Left lung (tissue), 4 donors: ENCODE measurements at regions not wholly inside any gene's neighbourhood (a gene's known extent, or its start where the extent isn't known, plus 50 kb on each side); places are given as distances from the start of the nearest gene placed in this dataset.

Experiments
- ATAC-seq: fragments of 200-7000 bp; cut with Tn5 transposase; one replicate; pipeline ENCODE4 v1.9.1; 2020; ENCODE audit warnings: moderate library complexity
- DNase-seq, 4 donors: peaks; one replicate each; pipeline ENCODE4 v3.0.0-alpha.2; 2013 to 2020
- H3K27ac ChIP-seq, 2 donors: fragments of 200-600 bp; sonication (generic) in 1 of 2; one replicate each; pipeline versions ENCODE4 v1.5.0 to v1.8.0; 2020 to 2021
- H3K27me3 ChIP-seq, 2 donors: fragments of 200-600 bp; sonication (generic) in 1 of 2; one replicate each; pipeline versions ENCODE4 v1.5.0 to v1.8.0; 2020 to 2021
- H3K36me3 ChIP-seq, 2 donors: fragments of 200-600 bp; sonication (generic) in 1 of 2; one replicate each; pipeline versions ENCODE4 v1.5.0 to v1.8.0; 2020 to 2021
- H3K4me1 ChIP-seq, 2 donors: fragments of 200-600 bp; one replicate each; pipeline ENCODE4 v1.8.0; 2021
- H3K4me3 ChIP-seq, 2 donors: fragments of 200-600 bp; sonication (generic) in 1 of 2; one replicate each; pipeline versions ENCODE4 v1.5.0 to v1.8.0; 2020 to 2021; ENCODE audit warnings: mild to moderate bottlenecking in 1 of 2
- H3K9me3 ChIP-seq, 2 donors: fragments of 200-600 bp; sonication (generic) in 1 of 2; one replicate each; pipeline versions ENCODE4 v1.5.0 to v1.8.0; 2020 to 2021
- CTCF ChIP-seq, 2 donors: fragments of 200-600 bp; sonication (generic) in 1 of 2; IDR thresholded peaks; one replicate each; pipeline versions ENCODE4 v1.5.0 to v1.8.0; 2021; ENCODE audit warnings: antibody characterized with exemption in 2 of 2
- intact Hi-C, 2 donors: fragments of 100-400 bp; cut with DNase I; formaldehyde crosslinking; loops; one replicate each; pipeline versions ENCODE4 v1.11.2 to v1.14.2; 2022
- donor health status: DM: no; HTN: yes; CAD: no.
- donor health status: DM: no; HTN: no; CAD: no.

- Histone ChIP-seq H3K36me3 (no peaks in the 10 kb centered on the region), H3K4me1 (no peaks in the 10 kb centered on the region), H3K9me3 (no peaks in the 10 kb centered on the region), H3K27ac (no peak overlapping the region), H3K4me3 (no peak overlapping the region), H3K27me3 (no peaks in the 10 kb centered on the region)
- intact Hi-C loops = no loop called here
- no peak for TF ChIP-seq CTCF (IDR thresholded peaks at IDR 0.05)
- ATAC-seq (no peak), DNase-seq (no peak)
These were observed 82.3 kb upstream of the ASAP2 start for GRCh38 chr2:9124231-9124741.

- Histone ChIP-seq H3K27me3 (no peaks in the 10 kb centered on the region), H3K9me3 (no peaks in the 10 kb centered on the region), H3K4me3 (no peak overlapping the region), H3K4me1 (no peaks in the 10 kb centered on the region), H3K27ac (no peak overlapping the region), H3K36me3 (no peaks in the 10 kb centered on the region)
- no peak for DNase-seq
- TF ChIP-seq CTCF (IDR thresholded peaks at IDR 0.05) = no peak
- ATAC-seq = no peak
- intact Hi-C loops = no loop called here
These were observed 83.5 kb upstream of the ASAP2 start for GRCh38 chr2:9123069-9123468.

- Histone ChIP-seq H3K9me3 (no peaks in the 10 kb centered on the region), H3K27ac (no peak overlapping the region), H3K36me3 (no peaks in the 10 kb centered on the region), H3K27me3 (no peaks in the 10 kb centered on the region), H3K4me3 (no peak overlapping the region), H3K4me1 (no peaks in the 10 kb centered on the region)
- ATAC-seq (no peak), DNase-seq (no peak)
- no peak for TF ChIP-seq CTCF (IDR thresholded peaks at IDR 0.05)
- intact Hi-C loops = no loop called here
These were observed 84.2 kb upstream of the ASAP2 start for GRCh38 chr2:9122367-9122766.

GRCh38 chr2:9118383-9118960, 88.1 kb upstream of the ASAP2 start:
- H3K4me3 ChIP-seq = no peak overlapping the region
- ATAC-seq = no peak
- H3K27ac ChIP-seq = no peak overlapping the region
- H3K27me3 ChIP-seq = no peaks in the 10 kb centered on the region
- no peak for TF ChIP-seq CTCF (IDR thresholded peaks at IDR 0.05)
- H3K4me1 ChIP-seq = no peaks in the 10 kb centered on the region
- intact Hi-C loops = no loop called here
- H3K9me3 ChIP-seq = no peaks in the 10 kb centered on the region
- no peaks in the 10 kb centered on the region for H3K36me3 ChIP-seq
- no peak for DNase-seq

- no peak for DNase-seq
- ATAC-seq = no peak
- no peaks in the 10 kb centered on the region for H3K36me3 ChIP-seq
- no peak overlapping the region for H3K27ac ChIP-seq
- H3K27me3 ChIP-seq = no peaks in the 10 kb centered on the region
- intact Hi-C loops = no loop called here
- no peaks in the 10 kb centered on the region for H3K9me3 ChIP-seq
- no peaks in the 10 kb centered on the region for H3K4me1 ChIP-seq
- no peak for TF ChIP-seq CTCF (IDR thresholded peaks at IDR 0.05)
- no peak overlapping the region for H3K4me3 ChIP-seq
These were observed 91.4 kb upstream of the ASAP2 start for GRCh38 chr2:9115229-9115628.
